ENCODE measurements at regions not wholly inside any gene's neighbourhood (a gene's known extent, or its start where the extent isn't known, plus 50 kb on each side); places are given as distances from the start of the nearest gene placed in this dataset.

GRCh38 chr6:129776542-129777330 is 66.8 kb upstream of the ARHGAP18 start:
- no peak overlapping the region for H3K4me2 ChIP-seq (ENCODE audit: low read length)
- no peak for ATAC-seq
- no peak for DNase-seq (ENCODE audit: low read depth, low spot score)
- H3K4me3 ChIP-seq (replicated peaks in 1 of 2; ENCODE audit: low read depth in 1 of 2, low read length in 2 of 2) = no peak overlapping the region
- H3K36me3 ChIP-seq (ENCODE audit: control insufficient read depth in 1 of 2, insufficient read depth in 2 of 2, low read length in 2 of 2) = no peaks in the 10 kb centered on the region
- H3K9ac ChIP-seq (ENCODE audit: low read length) = no peak overlapping the region
- BruUV-seq (replicated peaks) = no TSS peak
- no peak overlapping the region for H3K27ac ChIP-seq (ENCODE audit: low read depth, low read length)
- no peaks in the 10 kb centered on the region for H4K20me1 ChIP-seq (ENCODE audit: insufficient read depth)
- no peaks in the 10 kb centered on the region for H3K27me3 ChIP-seq (ENCODE audit: insufficient read depth, low read length)
- CTCF ChIA-PET = interaction anchor here (1.4 to 3.6 kb wide), 3 partner anchors 9 to 276 kb away, joined by 3 to 20 read pairs (median 19); no protein-coding TSS in a partner anchor
- RAD21 ChIA-PET (ENCODE audit: low non-redundant PET in 1 of 2, low total read pairs in 2 of 2, uncharacterized antibody in 2 of 2, unreplicated experiment in 2 of 2) = no interaction called here
- no peak for TF ChIP-seq JUND (IDR thresholded peaks at IDR 0.05)
- TF ChIP-seq, protein P1, sequence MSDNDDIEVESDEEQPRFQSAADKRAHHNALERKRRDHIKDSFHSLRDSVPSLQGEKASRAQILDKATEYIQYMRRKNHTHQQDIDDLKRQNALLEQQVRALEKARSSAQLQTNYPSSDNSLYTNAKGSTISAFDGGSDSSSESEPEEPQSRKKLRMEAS (IDR thresholded peaks at IDR 0.05) = no peak
- TF ChIP-seq CEBPB (IDR thresholded peaks at IDR 0.05; ENCODE audit: low read depth) = no peak
- TF ChIP-seq ATF3 (IDR thresholded peaks at IDR 0.05) = no peak
- no peak for TF ChIP-seq POLR2A (IDR thresholded peaks at IDR 0.05; ENCODE audit: borderline replicate concordance, extremely low read depth, insufficient read depth, insufficient read length)
- no peak for TF ChIP-seq TCF7L2 (IDR thresholded peaks at IDR 0.05; ENCODE audit: borderline replicate concordance, extremely low read depth, insufficient read depth, insufficient read length)
- intact Hi-C loops (cut with micrococcal nuclease) = no loop called here
- H3K4me1 ChIP-seq (ENCODE audit: control insufficient read depth in 1 of 2, insufficient read depth in 2 of 2, low read length in 2 of 2) = peaks cover 8 to 13% of the 10 kb centered on the region in 2 experiments; a peak in 3 of 4 replicates
- no peaks in the 10 kb centered on the region for H3K79me2 ChIP-seq (ENCODE audit: insufficient read depth, low read length)
- POLR2A ChIA-PET = interaction anchor here (2.3 kb wide), 1 partner anchor 9 kb away, joined by 8 read pairs; no protein-coding TSS in a partner anchor
- H3K9me2 ChIP-seq (ENCODE audit: insufficient read depth) = no peaks in the 10 kb centered on the region
- H3K9me3 ChIP-seq (ENCODE audit: control insufficient read depth in 1 of 2, insufficient read depth in 1 of 2, low read depth in 1 of 2, low read length in 2 of 2) = peaks cover 0 to 3% of the 10 kb centered on the region in 2 experiments; a peak in 2 of 4 replicates
- no peak overlapping the region for H2AFZ ChIP-seq (ENCODE audit: low read depth, low read length, poor library complexity, severe bottlenecking)

Data from HCT116 (cell line).